ENCODE measurements at regions not wholly inside any gene's neighbourhood (a gene's known extent, or its start where the extent isn't known, plus 50 kb on each side); places are given as distances from the start of the nearest gene placed in this dataset.
A peak's percentile ranks its signal among the peaks of the same experiment; 100 is the strongest.

- no peaks in the 10 kb centered on the region; the same call in 1 of the 2 replicates for H3K79me1 ChIP-seq (ENCODE audit: low read depth, low read length)
- no peak overlapping the region for H2AK5ac ChIP-seq (ENCODE audit: low read depth, low read length)
- H3K23ac ChIP-seq (ENCODE audit: insufficient read length), result no peak overlapping the region
- H4K91ac ChIP-seq (replicated peaks; ENCODE audit: insufficient read length, low read length), result no peak overlapping the region
- 0 out of 2 replicates have a peak overlapping the region, but pooled peaks have one; percentile 3 for H2AFZ ChIP-seq (ENCODE audit: low read length)
- H3K27ac ChIP-seq (ENCODE audit: low read depth, low read length), result no peak overlapping the region
- H3K9ac ChIP-seq (replicated peaks in 1 of 4; ENCODE audit: extremely low read depth in 1 of 4, low read depth in 3 of 4, low read length in 3 of 4), result no peak overlapping the region
- ChIA-PET CTCF (ENCODE audit: partially characterized antibody) (interaction anchor here (0.8 to 3.4 kb wide), 15 partner anchors 8 to 171 kb away, joined by 3 to 15 read pairs (median 4); no protein-coding TSS in a partner anchor), POLR2A (ENCODE audit: partially characterized antibody) (no interaction called here)
- H2BK120ac ChIP-seq (replicated peaks; ENCODE audit: low read depth, low read length), result no peak overlapping the region
- H3K79me2 ChIP-seq (ENCODE audit: control insufficient read depth in 1 of 2, insufficient read depth in 2 of 2, low read length in 2 of 2), result no peaks in the 10 kb centered on the region
- H3K4me2 ChIP-seq (ENCODE audit: insufficient read depth in 1 of 2, low read depth in 2 of 2, low read length in 2 of 2), result no peak overlapping the region
- TF ChIP-seq KDM4A (IDR thresholded peaks at IDR 0.05; ENCODE audit: low read depth, low read length, severe bottlenecking), result no peak
- TF ChIP-seq RFX5 (IDR thresholded peaks at IDR 0.05; ENCODE audit: borderline replicate concordance, low read depth, low read length), result no peak
- no peak for TF ChIP-seq HDAC6 (IDR thresholded peaks at IDR 0.05; ENCODE audit: low read depth, low read length)
- no peak for TF ChIP-seq E2F6 (IDR thresholded peaks at IDR 0.05)
- no peak for TF ChIP-seq SIRT6 (IDR thresholded peaks at IDR 0.05; ENCODE audit: low read length)
- no peak for TF ChIP-seq YY1 (IDR thresholded peaks at IDR 0.05; ENCODE audit: low read depth, low read length)
- no peak for TF ChIP-seq CHD1 (IDR thresholded peaks at IDR 0.05; ENCODE audit: low read depth, low read length)
- no peaks in the 10 kb centered on the region; a peak in 1 of 7 replicates for H3K4me1 ChIP-seq (replicated peaks in 1 of 4; ENCODE audit: control insufficient read depth in 3 of 4, insufficient read depth in 4 of 4, low read length in 3 of 4)
- H2BK12ac ChIP-seq (ENCODE audit: low read depth, low read length), result no peak overlapping the region
- no peak overlapping the region for H2BK15ac ChIP-seq (ENCODE audit: low read length)
- no peaks in the 10 kb centered on the region for H3K27me3 ChIP-seq (replicated peaks in 1 of 4; ENCODE audit: control insufficient read depth in 3 of 4, extremely low read depth in 1 of 4, insufficient read depth in 3 of 4, low read length in 3 of 4)
- H3K23me2 ChIP-seq (ENCODE audit: low read depth, low read length), result no peaks in the 10 kb centered on the region
- H3K9me3 ChIP-seq (ENCODE audit: insufficient read depth in 2 of 2, low read depth in 1 of 2, low read length in 1 of 2), result peaks cover 4 to 8% of the 10 kb centered on the region in 2 experiments; a peak in 2 of 4 replicates
- DNase-seq (ENCODE audit: low read depth in 1 of 2, low spot score in 2 of 2), result no peak
- no peak overlapping the region for H3K14ac ChIP-seq (ENCODE audit: insufficient read length)
- no peak overlapping the region for H2BK20ac ChIP-seq (ENCODE audit: low read length)
- H3K4ac ChIP-seq (replicated peaks; ENCODE audit: insufficient read length, low read depth, low read length), result no peak overlapping the region
- H4K5ac ChIP-seq (ENCODE audit: insufficient read length, low read depth, low read length), result no peak overlapping the region
- no peak overlapping the region for H3K56ac ChIP-seq (replicated peaks; ENCODE audit: insufficient read length, low read depth, low read length)
- no peaks in the 10 kb centered on the region for H4K20me1 ChIP-seq (replicated peaks in 1 of 2; ENCODE audit: control insufficient read depth in 1 of 2, insufficient read depth in 2 of 2, low read length in 2 of 2)
- H3K4me3 ChIP-seq (ENCODE audit: extremely low read depth in 1 of 4, insufficient read depth in 2 of 4, low read depth in 3 of 4, low read length in 4 of 4), result no peak overlapping the region
- no peak overlapping the region for H4K8ac ChIP-seq (ENCODE audit: extremely low read depth, insufficient read depth, low read length)
- no peak for FAIRE-seq
- no peaks in the 10 kb centered on the region for H3K36me3 ChIP-seq (ENCODE audit: control insufficient read depth in 2 of 4, insufficient read depth in 4 of 4, low read length in 3 of 4)
- H2BK5ac ChIP-seq (ENCODE audit: low read depth, low read length), result no peak overlapping the region
- 89% methylated on average over 5 of the region's 5 CpGs; no CpG with 5 or more reads in 1 of the 2 experiments for WGBS, 2 experiments (ENCODE audit: extremely low coverage in 1 of 2, insufficient coverage in 1 of 2, insufficient read length in 1 of 2, insufficient replicate concordance in 2 of 2, low coverage in 1 of 2, low lambda C conversion rate in 2 of 2, missing lambda C conversion rate in 1 of 2)
- no peak overlapping the region for H3K18ac ChIP-seq (ENCODE audit: extremely low read depth, low read length)
These were observed 386.0 kb downstream of the DAD1 start for GRCh38 chr14:22203036-22203435.
